Cerebellar nuclear complex (tissue), 1 donor: ENCODE measurements at regions not wholly inside any gene's neighbourhood (a gene's known extent, or its start where the extent isn't known, plus 50 kb on each side); places are given as distances from the start of the nearest gene placed in this dataset.
"Not testable (repeated sequence)": the region's sequence is repeated elsewhere in the genome, so short reads cannot be mapped to it uniquely, and the experiment has no call there.

Experiments
- DNase-seq, 2 experiments: peaks; one replicate each; lab custom pipeline; 2025; lab: John Stamatoyannopoulos, UW

GRCh38 chr7:82566752-82567151 lies 123.2 kb upstream of the CACNA2D1 start:
- no peak for DNase-seq

- no peak for DNase-seq
These were observed 119.3 kb upstream of the CACNA2D1 start for GRCh38 chr7:82562716-82563404.

- no peak for DNase-seq
These were observed 115.7 kb upstream of the CACNA2D1 start for GRCh38 chr7:82559193-82559805.

GRCh38 chr7:82549616-82550285 lies 106.2 kb upstream of the CACNA2D1 start:
- no peak for DNase-seq

GRCh38 chr7:82548141-82548688 lies 104.6 kb upstream of the CACNA2D1 start:
- DNase-seq = no peak

GRCh38 chr7:82542665-82543064 lies 99.1 kb upstream of the CACNA2D1 start:
- no peak for DNase-seq

GRCh38 chr7:82539969-82540368 lies 96.4 kb upstream of the CACNA2D1 start:
- DNase-seq = no peak

- no peak for DNase-seq
These were observed 91.1 kb upstream of the CACNA2D1 start for GRCh38 chr7:82534684-82535083.

GRCh38 chr7:82530361-82530760 lies 86.8 kb upstream of the CACNA2D1 start:
- no peak for DNase-seq

- DNase-seq = no peak
These were observed 85.2 kb upstream of the CACNA2D1 start for GRCh38 chr7:82528577-82529310.

GRCh38 chr7:82527851-82528250 lies 84.3 kb upstream of the CACNA2D1 start:
- DNase-seq = no peak

- DNase-seq = no peak
These were observed 78.4 kb upstream of the CACNA2D1 start for GRCh38 chr7:82521906-82522445.

- no peak for DNase-seq
These were observed 73.5 kb upstream of the CACNA2D1 start for GRCh38 chr7:82517050-82517449.

- DNase-seq = no peak
These were observed 68.0 kb upstream of the CACNA2D1 start for GRCh38 chr7:82511542-82511941.

- DNase-seq = no peak
These were observed 64.5 kb upstream of the CACNA2D1 start for GRCh38 chr7:82507976-82508677.

- DNase-seq = no peak
These were observed 63.9 kb upstream of the CACNA2D1 start for GRCh38 chr7:82507365-82507975.

GRCh38 chr7:82506702-82507101 lies 63.1 kb upstream of the CACNA2D1 start:
- DNase-seq = no peak

- DNase-seq = no peak
These were observed 62.6 kb upstream of the CACNA2D1 start for GRCh38 chr7:82506208-82506607.

GRCh38 chr7:82501346-82501745 lies 57.8 kb upstream of the CACNA2D1 start:
- no peak for DNase-seq

- not testable (repeated sequence) for DNase-seq
These were observed 56.0 kb upstream of the CACNA2D1 start for GRCh38 chr7:82499546-82499945.

- no peak for DNase-seq
These were observed 50.8 kb upstream of the CACNA2D1 start for GRCh38 chr7:82494420-82494819.
